K562 (cell line): ENCODE measurements at regions not wholly inside any gene's neighbourhood (a gene's known extent, or its start where the extent isn't known, plus 50 kb on each side); places are given as distances from the start of the nearest gene placed in this dataset.

Source experiments
- ATAC-seq: fragments of 200-7000 bp; cut with Tn5 transposase; 3 replicates; pipeline ENCODE4 v1.9.1; 2020; ENCODE audit warnings: moderate library complexity
- BruUV-seq: library from RNA; stranded (reverse); fragments of 400-500 nt; replicated peaks from 2 replicates; lab custom pipeline; 2021; lab: Mats Ljungman, UMichigan
- CTCF ChIA-PET: fragments of 300-600 bp; formaldehyde crosslinking; extraction: SDS; loops from one replicate; lab custom pipeline; 2021; ENCODE audit warnings: low intra/inter-chr PET ratio; lab: Yijun Ruan, JAX
- POLR2A ChIA-PET: fragments of 300-600, 350-650 bp; sonication (Branson Sonifier 250); formaldehyde crosslinking; extraction: SDS; loops from one replicate; lab custom pipeline; 2021; ENCODE audit warnings: antibody characterized with exemption, inconsistent platforms; lab: Yijun Ruan, JAX
- DNase-seq, 4 experiments: peaks; one replicate each; pipeline versions ENCODE4 v3.0.0 to v3.0.0-alpha.2; 2011 to 2018; ENCODE audit warnings: low spot score in 3 of 4, mixed read lengths in 3 of 4; ENCODE audit errors: extremely low read depth in 1 of 4
- FAIRE-seq: peaks from 2 replicates; lab custom pipeline; 2011; peaks lifted over from hg19 to GRCh38; lab: Jason Lieb, UNC
- H2AFZ ChIP-seq: 2 replicates; pipeline ENCODE4 v1.6.0; 2011; ENCODE audit warnings: low read depth, low read length, control low read depth, inconsistent platforms
- H3K27ac ChIP-seq: fragments of 200-600 bp; 3 replicates; pipeline ENCODE4 v1.8.0; 2011; ENCODE audit warnings: low read depth, mild to moderate bottlenecking, control low read depth, inconsistent platforms, low read length, moderate library complexity, mixed read lengths; ENCODE audit errors: extremely low read depth
- H3K27me3 ChIP-seq, 2 experiments: fragments of 300-600 bp in 1 of 2; 2 replicates in 1 of 2; 3 replicates in 1 of 2; pipeline versions ENCODE4 v1.6.0 to v1.8.0; 2011; ENCODE audit warnings: inconsistent platforms in 2 of 2, low read length in 2 of 2, mild to moderate bottlenecking in 1 of 2, mixed read lengths in 1 of 2, moderate library complexity in 1 of 2; ENCODE audit not compliant: control insufficient read depth in 2 of 2, insufficient read depth in 2 of 2
- H3K36me3 ChIP-seq: fragments of 300-600 bp; 3 replicates; pipeline ENCODE4 v1.8.0; 2011; ENCODE audit warnings: mild to moderate bottlenecking, low read length, inconsistent platforms; ENCODE audit not compliant: control insufficient read depth, insufficient read depth
- H3K4me1 ChIP-seq, 2 experiments: fragments of 200-600 bp in 1 of 2; replicated peaks in 1 of 2; 2 replicates in 1 of 2; 3 replicates in 1 of 2; pipeline versions ENCODE4 v1.5.1 to v1.8.0; 2011; ENCODE audit warnings: inconsistent platforms in 2 of 2, low read length in 2 of 2, mild to moderate bottlenecking in 1 of 2, mixed read lengths in 1 of 2, moderate library complexity in 1 of 2; ENCODE audit not compliant: control insufficient read depth in 2 of 2, insufficient read depth in 2 of 2
- H3K4me2 ChIP-seq: 2 replicates; pipeline ENCODE4 v1.6.1; 2011; ENCODE audit warnings: low read length, control low read depth, inconsistent platforms, mixed read lengths; ENCODE audit not compliant: insufficient read depth
- H3K4me3 ChIP-seq: fragments of 200-600 bp; sonication (generic), shearing (Covaris generic); 2 replicates; pipeline ENCODE4 v1.5.1; 2016; ENCODE audit warnings: control low read depth, inconsistent platforms
- H3K79me2 ChIP-seq: fragments of 200-600 bp; 3 replicates; pipeline ENCODE4 v1.8.0; 2011; ENCODE audit warnings: low read length, inconsistent platforms; ENCODE audit not compliant: control insufficient read depth, insufficient read depth
- H3K9ac ChIP-seq, 2 experiments: 2 replicates each; pipeline versions ENCODE4 v1.6.0 to v1.6.1; 2011; ENCODE audit warnings: low read depth in 2 of 2, low read length in 2 of 2, control low read depth in 1 of 2, inconsistent platforms in 1 of 2, mild to moderate bottlenecking in 1 of 2, mixed read lengths in 1 of 2; ENCODE audit not compliant: insufficient read depth in 1 of 2
- H3K9me1 ChIP-seq: one replicate; pipeline ENCODE4 v1.6.0; 2011; ENCODE audit warnings: inconsistent platforms, mild to moderate bottlenecking, low read length, moderate library complexity; ENCODE audit not compliant: control insufficient read depth, insufficient read depth
- H3K9me3 ChIP-seq: replicated peaks from 2 replicates; pipeline ENCODE4 v1.5.1; 2011; ENCODE audit warnings: low read depth, low read length, inconsistent platforms; ENCODE audit not compliant: control insufficient read depth, insufficient read depth
- H4K20me1 ChIP-seq: replicated peaks from 2 replicates; pipeline ENCODE4 v1.6.1; 2011; ENCODE audit warnings: low read length, inconsistent platforms, mixed read lengths; ENCODE audit not compliant: control insufficient read depth, insufficient read depth
- HNRNPLL ChIP-seq: fragments of 200-400 bp; formaldehyde crosslinking; IDR thresholded peaks from 2 replicates; pipeline ENCODE4 v1.6.1; 2017; ENCODE audit warnings: low read length, low read depth, mild to moderate bottlenecking; ENCODE audit not compliant: poor library complexity, severe bottlenecking
- SRSF7 ChIP-seq: fragments of 200-400 bp; formaldehyde crosslinking; optimal IDR thresholded peaks from 2 replicates; pipeline ENCODE3; 2017; ENCODE audit warnings: mild to moderate bottlenecking, low read depth, low read length
- ZBTB43 ChIP-seq: sonication (generic); formaldehyde crosslinking; IDR thresholded peaks from 2 replicates; pipeline ENCODE4 v1.8.0; 2023; ENCODE audit warnings: mild to moderate bottlenecking, missing genetic modification reagents
- ZKSCAN1 ChIP-seq: fragments of 150-350 bp; IDR thresholded peaks from 2 replicates; pipeline ENCODE4 v1.6.1; 2016; ENCODE audit warnings: low read depth, low read length
- WGBS: fragments of 100-300 bp; shearing (Covaris generic); methylation state at CpG from one replicate; pipeline ENCODE4 v1.1.6; 2016; ENCODE audit warnings: low coverage, mixed read lengths; ENCODE audit not compliant: insufficient coverage; ENCODE audit errors: missing lambda C conversion rate; 5-methylcytosine and 5-hydroxymethylcytosine counted together
- in situ Hi-C: fragments of 300-500 bp; cut with MboI; formaldehyde crosslinking; loops from 4 replicates; pipeline ENCODE4 v1.15.0; 2018; ENCODE audit warnings: inconsistent platforms, mixed read lengths
- intact Hi-C: fragments of 100-400 bp; cut with micrococcal nuclease; formaldehyde crosslinking; loops from 2 replicates; pipeline ENCODE4 v1.14.2; 2022
- TF ChIP-seq, protein P1 (sequence below): fragments of 450-650 bp; IDR thresholded peaks from 2 replicates; pipeline ENCODE4 v1.6.1; 2018; ENCODE audit warnings: mild to moderate bottlenecking, low read depth; ENCODE audit not compliant: partially characterized antibody

DNA sequence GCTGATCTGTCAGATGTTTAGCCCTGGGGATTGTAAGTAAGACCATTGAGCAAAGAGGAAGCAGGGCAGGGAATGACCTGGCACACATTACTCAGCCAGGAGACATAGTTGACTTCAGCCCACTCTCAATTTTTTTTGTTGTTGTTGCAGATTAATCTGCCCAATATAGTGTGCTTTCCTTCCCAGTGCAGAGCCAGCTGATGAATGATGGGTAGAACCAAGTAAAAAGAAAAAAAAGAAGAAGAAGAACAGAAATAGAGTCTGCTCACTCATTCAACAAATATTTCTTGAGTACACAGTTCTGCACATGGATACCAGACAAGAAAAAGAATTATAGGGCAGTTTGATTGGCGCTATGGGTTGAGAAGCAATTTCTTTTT, 292.7 kb downstream of the ETS1 start:
- POLR2A ChIA-PET: no interaction called here
- 0% methylated on average over 1 of the region's 1 CpG for WGBS
- H3K4me2 ChIP-seq: no peak overlapping the region
- H3K9me3 ChIP-seq: no peaks in the 10 kb centered on the region
- no peak overlapping the region for H3K4me3 ChIP-seq
- no peaks in the 10 kb centered on the region for H4K20me1 ChIP-seq
- H3K9me1 ChIP-seq: no peaks in the 10 kb centered on the region
- in situ Hi-C loops: no loop called here
- no peak overlapping the region for H3K9ac ChIP-seq
- FAIRE-seq: no peak
- H3K36me3 ChIP-seq: no peaks in the 10 kb centered on the region
- no peaks in the 10 kb centered on the region for H3K27me3 ChIP-seq
- H3K4me1 ChIP-seq: no peaks in the 10 kb centered on the region
- H2AFZ ChIP-seq: no peak overlapping the region
- DNase-seq: no peak
- no TSS peak for BruUV-seq
- CTCF ChIA-PET: no interaction called here
- H3K27ac ChIP-seq: no peak overlapping the region
- ATAC-seq: no peak
- no peaks in the 10 kb centered on the region for H3K79me2 ChIP-seq
- intact Hi-C loops: no loop called here
- TF ChIP-seq SRSF7 (no peak), ZBTB43 (CRISPR knock-in tag) (no peak), ZKSCAN1 (no peak), HNRNPLL (no peak)

GRCh38 chr11:128294001-128294670, 293.2 kb downstream of the ETS1 start:
- ATAC-seq (no peak), DNase-seq (no peak)
- in situ Hi-C loops: no loop called here
- POLR2A ChIA-PET: no interaction called here
- TF ChIP-seq, protein P1, sequence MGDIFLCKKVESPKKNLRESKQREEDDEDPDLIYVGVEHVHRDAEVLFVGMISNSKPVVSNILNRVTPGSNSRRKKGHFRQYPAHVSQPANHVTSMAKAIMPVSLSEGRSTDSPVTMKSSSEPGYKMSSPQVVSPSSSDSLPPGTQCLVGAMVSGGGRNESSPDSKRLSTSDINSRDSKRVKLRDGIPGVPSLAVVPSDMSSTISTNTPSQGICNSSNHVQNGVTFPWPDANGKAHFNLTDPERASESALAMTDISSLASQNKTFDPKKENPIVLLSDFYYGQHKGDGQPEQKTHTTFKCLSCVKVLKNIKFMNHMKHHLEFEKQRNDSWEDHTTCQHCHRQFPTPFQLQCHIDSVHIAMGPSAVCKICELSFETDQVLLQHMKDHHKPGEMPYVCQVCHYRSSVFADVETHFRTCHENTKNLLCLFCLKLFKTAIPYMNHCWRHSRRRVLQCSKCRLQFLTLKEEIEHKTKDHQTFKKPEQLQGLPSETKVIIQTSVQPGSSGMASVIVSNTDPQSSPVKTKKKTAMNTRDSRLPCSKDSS: no peak
- TF ChIP-seq, all 486 proteins: peak for 0
- no peak overlapping the region for H3K4me2 ChIP-seq
- H3K4me3 ChIP-seq: no peak overlapping the region
- H3K9me3 ChIP-seq: no peaks in the 10 kb centered on the region
- no peaks in the 10 kb centered on the region for H4K20me1 ChIP-seq
- no peaks in the 10 kb centered on the region for H3K9me1 ChIP-seq
- FAIRE-seq: no peak
- intact Hi-C loops: no loop called here
- no peaks in the 10 kb centered on the region for H3K4me1 ChIP-seq
- no peak overlapping the region for H2AFZ ChIP-seq
- H3K79me2 ChIP-seq: no peaks in the 10 kb centered on the region
- no TSS peak for BruUV-seq
- no peaks in the 10 kb centered on the region for H3K36me3 ChIP-seq
- no peaks in the 10 kb centered on the region for H3K27me3 ChIP-seq
- no peak overlapping the region for H3K9ac ChIP-seq
- CTCF ChIA-PET: no interaction called here
- WGBS: 0% methylated on average over 9 of the region's 11 CpGs
- no peak overlapping the region for H3K27ac ChIP-seq
